ENCODE measurements at regions not wholly inside any gene's neighbourhood (a gene's known extent, or its start where the extent isn't known, plus 50 kb on each side); places are given as distances from the start of the nearest gene placed in this dataset.

GRCh38 chr9:84604223-84604622 lies 65.3 kb upstream of the NTRK2 start:
- Mint-ChIP-seq H3K9me3 (ENCODE audit: unreplicated experiment) (no peaks in the 10 kb centered on the region), H3K27ac (ENCODE audit: unreplicated experiment) (no peak overlapping the region), H3K4me1 (ENCODE audit: unreplicated experiment) (no peaks in the 10 kb centered on the region), H3K27me3 (ENCODE audit: unreplicated experiment) (no peaks in the 10 kb centered on the region), H3K36me3 (ENCODE audit: low read depth, unreplicated experiment) (no peaks in the 10 kb centered on the region), H3K4me3 (ENCODE audit: unreplicated experiment) (no peak overlapping the region)
- DNase-seq (ENCODE audit: low spot score): no peak
- TF ChIP-seq, protein P1, sequence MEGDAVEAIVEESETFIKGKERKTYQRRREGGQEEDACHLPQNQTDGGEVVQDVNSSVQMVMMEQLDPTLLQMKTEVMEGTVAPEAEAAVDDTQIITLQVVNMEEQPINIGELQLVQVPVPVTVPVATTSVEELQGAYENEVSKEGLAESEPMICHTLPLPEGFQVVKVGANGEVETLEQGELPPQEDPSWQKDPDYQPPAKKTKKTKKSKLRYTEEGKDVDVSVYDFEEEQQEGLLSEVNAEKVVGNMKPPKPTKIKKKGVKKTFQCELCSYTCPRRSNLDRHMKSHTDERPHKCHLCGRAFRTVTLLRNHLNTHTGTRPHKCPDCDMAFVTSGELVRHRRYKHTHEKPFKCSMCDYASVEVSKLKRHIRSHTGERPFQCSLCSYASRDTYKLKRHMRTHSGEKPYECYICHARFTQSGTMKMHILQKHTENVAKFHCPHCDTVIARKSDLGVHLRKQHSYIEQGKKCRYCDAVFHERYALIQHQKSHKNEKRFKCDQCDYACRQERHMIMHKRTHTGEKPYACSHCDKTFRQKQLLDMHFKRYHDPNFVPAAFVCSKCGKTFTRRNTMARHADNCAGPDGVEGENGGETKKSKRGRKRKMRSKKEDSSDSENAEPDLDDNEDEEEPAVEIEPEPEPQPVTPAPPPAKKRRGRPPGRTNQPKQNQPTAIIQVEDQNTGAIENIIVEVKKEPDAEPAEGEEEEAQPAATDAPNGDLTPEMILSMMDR (IDR thresholded peaks at IDR 0.05; ENCODE audit: unreplicated experiment): no peak

GRCh38 chr9:84609779-84610178 lies 59.8 kb upstream of the NTRK2 start:
- H3K9me3 Mint-ChIP-seq (ENCODE audit: unreplicated experiment): no peaks in the 10 kb centered on the region
- H3K4me1 Mint-ChIP-seq (ENCODE audit: unreplicated experiment): no peaks in the 10 kb centered on the region

DNA sequence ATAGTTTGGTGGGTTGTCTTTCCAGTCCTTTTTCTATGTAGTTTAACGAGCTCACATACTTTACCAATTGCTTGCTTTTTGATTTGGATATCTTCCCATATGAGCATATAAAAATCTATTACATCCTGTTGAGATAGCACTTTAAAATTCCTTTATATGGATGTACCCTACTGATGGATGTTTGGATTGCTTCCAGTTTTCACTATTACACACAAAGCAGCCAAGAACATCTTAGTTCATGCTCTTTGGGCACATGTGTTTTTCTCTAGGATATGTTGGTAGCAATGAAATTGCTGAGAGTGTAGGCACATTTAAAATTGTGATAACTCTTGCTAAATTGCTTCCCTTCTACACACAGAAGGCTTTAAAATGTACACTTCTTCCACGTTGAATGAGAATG lies 56.1 kb upstream of the NTRK2 start:
- no peak overlapping the region for H3K27ac Mint-ChIP-seq (ENCODE audit: unreplicated experiment)
- TF ChIP-seq, protein P1 (IDR thresholded peaks at IDR 0.05; ENCODE audit: unreplicated experiment): no peak
- no peak for DNase-seq (ENCODE audit: low spot score)
- no peak overlapping the region for H3K4me3 Mint-ChIP-seq (ENCODE audit: unreplicated experiment)
- H3K4me1 Mint-ChIP-seq (ENCODE audit: unreplicated experiment): no peaks in the 10 kb centered on the region
- no peaks in the 10 kb centered on the region for H3K36me3 Mint-ChIP-seq (ENCODE audit: low read depth, unreplicated experiment)
- no peaks in the 10 kb centered on the region for H3K9me3 Mint-ChIP-seq (ENCODE audit: unreplicated experiment)
- H3K27me3 Mint-ChIP-seq (ENCODE audit: unreplicated experiment): no peaks in the 10 kb centered on the region

More at GRCh38 chr9:84609779-84610178, 59.8 kb upstream of the NTRK2 start:
- no peak for DNase-seq (ENCODE audit: low spot score)
- no peak overlapping the region for H3K27ac Mint-ChIP-seq (ENCODE audit: unreplicated experiment)
- no peak overlapping the region for H3K4me3 Mint-ChIP-seq (ENCODE audit: unreplicated experiment)
- TF ChIP-seq, protein P1 (IDR thresholded peaks at IDR 0.05; ENCODE audit: unreplicated experiment): no peak
- H3K36me3 Mint-ChIP-seq (ENCODE audit: low read depth, unreplicated experiment): no peaks in the 10 kb centered on the region
- no peaks in the 10 kb centered on the region for H3K27me3 Mint-ChIP-seq (ENCODE audit: unreplicated experiment)

- no peak overlapping the region for H3K4me3 Mint-ChIP-seq (ENCODE audit: unreplicated experiment)
- H3K4me1 Mint-ChIP-seq (ENCODE audit: unreplicated experiment): peaks cover 3% of the 10 kb centered on the region
- no peak for DNase-seq (ENCODE audit: low spot score)
Observed at GRCh38 chr9:84615544-84615943, 54.0 kb upstream of the NTRK2 start.

DNA sequence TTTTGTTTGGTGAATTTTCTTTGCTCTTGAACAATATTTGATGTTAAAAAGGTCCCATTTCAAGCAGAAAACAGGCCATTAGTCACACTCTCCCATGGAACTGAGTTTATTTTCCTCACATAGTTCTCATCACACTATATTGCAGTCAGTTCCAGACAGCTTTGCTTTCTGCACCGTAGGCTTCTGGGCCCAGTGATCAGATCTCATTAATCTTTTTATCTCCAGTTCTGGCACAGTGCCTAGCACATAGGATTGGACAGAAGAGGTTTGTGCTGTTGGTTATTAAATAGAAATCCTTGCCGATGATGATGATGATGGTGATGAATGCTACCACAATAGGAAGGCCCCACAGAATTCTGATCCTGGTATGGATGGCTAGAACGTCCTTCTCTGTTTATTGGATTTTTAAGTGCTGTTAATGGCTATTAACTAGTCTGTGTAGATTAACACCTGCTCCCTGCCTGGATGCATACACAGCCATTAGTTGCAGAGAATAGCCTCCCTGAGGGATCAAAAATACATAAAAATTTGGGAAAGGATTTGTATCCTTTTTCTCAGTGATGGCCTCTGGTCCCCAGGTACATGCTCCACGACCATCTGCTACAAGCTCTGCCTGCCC lies 52.0 kb upstream of the NTRK2 start:
- no peak overlapping the region for H3K27ac Mint-ChIP-seq (ENCODE audit: unreplicated experiment)
- no peaks in the 10 kb centered on the region for H3K27me3 Mint-ChIP-seq (ENCODE audit: unreplicated experiment)
- peaks cover 3% of the 10 kb centered on the region for H3K4me1 Mint-ChIP-seq (ENCODE audit: unreplicated experiment)
- DNase-seq (ENCODE audit: low spot score): no peak
- H3K36me3 Mint-ChIP-seq (ENCODE audit: low read depth, unreplicated experiment): no peaks in the 10 kb centered on the region
- no peaks in the 10 kb centered on the region for H3K9me3 Mint-ChIP-seq (ENCODE audit: unreplicated experiment)
- no peak overlapping the region for H3K4me3 Mint-ChIP-seq (ENCODE audit: unreplicated experiment)
- TF ChIP-seq, protein P1 (IDR thresholded peaks at IDR 0.05; ENCODE audit: unreplicated experiment): no peak

More at GRCh38 chr9:84615544-84615943, 54.0 kb upstream of the NTRK2 start:
- Mint-ChIP-seq H3K9me3 (ENCODE audit: unreplicated experiment) (no peaks in the 10 kb centered on the region), H3K36me3 (ENCODE audit: low read depth, unreplicated experiment) (no peaks in the 10 kb centered on the region), H3K27me3 (ENCODE audit: unreplicated experiment) (no peaks in the 10 kb centered on the region), H3K27ac (ENCODE audit: unreplicated experiment) (no peak overlapping the region)
- TF ChIP-seq, protein P1 (IDR thresholded peaks at IDR 0.05; ENCODE audit: unreplicated experiment): no peak

All from endothelial cell (in vitro differentiated cells).